Ramos (cell line): ENCODE measurements at regions not wholly inside any gene's neighbourhood (a gene's known extent, or its start where the extent isn't known, plus 50 kb on each side); places are given as distances from the start of the nearest gene placed in this dataset.
"Not testable (repeated sequence)": the region's sequence is repeated elsewhere in the genome, so short reads cannot be mapped to it uniquely, and the experiment has no call there.

Experiments
- in situ Hi-C: fragments of 300-500 bp; cut with MboI; formaldehyde crosslinking; loops from one replicate; pipeline ENCODE4 v1.14.3; 2022; ENCODE audit warnings: low sequenced_read_pairs; ENCODE audit not compliant: unreplicated experiment

GRCh38 chr10:123269017-123269552 lies 114.9 kb downstream of the BUB3 start:
- in situ Hi-C loops = no loop called here

- in situ Hi-C loops = no loop called here
Observed at GRCh38 chr10:123269675-123270074, 115.5 kb downstream of the BUB3 start.

- in situ Hi-C loops = no loop called here
Observed at GRCh38 chr10:123270221-123270620, 116.0 kb downstream of the BUB3 start.

GRCh38 chr10:123270806-123271205 lies 116.6 kb downstream of the BUB3 start:
- in situ Hi-C loops = no loop called here

GRCh38 chr10:123272171-123272570 lies 118.0 kb downstream of the BUB3 start:
- in situ Hi-C loops = no loop called here

GRCh38 chr10:123274306-123275135 lies 120.3 kb downstream of the BUB3 start:
- in situ Hi-C loops = no loop called here

- in situ Hi-C loops = no loop called here
Observed at GRCh38 chr10:123275136-123275564, 120.9 kb downstream of the BUB3 start.

GRCh38 chr10:123278445-123278844 lies 124.2 kb downstream of the BUB3 start:
- in situ Hi-C loops = no loop called here

- in situ Hi-C loops = not testable (repeated sequence)
Observed at GRCh38 chr10:123283371-123283770, 129.2 kb downstream of the BUB3 start.

GRCh38 chr10:123284022-123284421 lies 129.8 kb downstream of the BUB3 start:
- in situ Hi-C loops = no loop called here

GRCh38 chr10:123287594-123288247 lies 133.5 kb downstream of the BUB3 start:
- in situ Hi-C loops = no loop called here

- in situ Hi-C loops = no loop called here
Observed at GRCh38 chr10:123289432-123289831, 135.2 kb downstream of the BUB3 start.

- in situ Hi-C loops = no loop called here
Observed at GRCh38 chr10:123294109-123294508, 139.9 kb downstream of the BUB3 start.

GRCh38 chr10:123294886-123295285 lies 140.7 kb downstream of the BUB3 start:
- in situ Hi-C loops = no loop called here

- in situ Hi-C loops = no loop called here
Observed at GRCh38 chr10:123295644-123296043, 141.4 kb downstream of the BUB3 start.

GRCh38 chr10:123297175-123297574 lies 143.0 kb downstream of the BUB3 start:
- in situ Hi-C loops = no loop called here

GRCh38 chr10:123298583-123298982 lies 144.4 kb downstream of the BUB3 start:
- in situ Hi-C loops = no loop called here

- in situ Hi-C loops = no loop called here
Observed at GRCh38 chr10:123299598-123299997, 145.4 kb downstream of the BUB3 start.

GRCh38 chr10:123301077-123301857 lies 147.1 kb downstream of the BUB3 start:
- in situ Hi-C loops = no loop called here

GRCh38 chr10:123303581-123304337 lies 149.6 kb downstream of the BUB3 start:
- in situ Hi-C loops = no loop called here
